Fibroblast of peridontal ligament (primary cell): ENCODE measurements at regions not wholly inside any gene's neighbourhood (a gene's known extent, or its start where the extent isn't known, plus 50 kb on each side); places are given as distances from the start of the nearest gene placed in this dataset.
A peak's percentile ranks its signal among the peaks of the same experiment; 100 is the strongest.

Source experiments
- DNase-seq: peaks from one replicate; pipeline ENCODE4 v3.0.0-alpha.2; 2010; ENCODE audit errors: extremely low read depth

- DNase-seq, result peak; percentile 70
Observed at GRCh38 chr11:92276773-92277172, 52.2 kb downstream of the FAT3 start.

- DNase-seq, result no peak
Observed at GRCh38 chr11:92277871-92278270, 53.3 kb downstream of the FAT3 start.

- DNase-seq, result no peak
Observed at GRCh38 chr11:92278791-92279433, 54.3 kb downstream of the FAT3 start.

- no peak for DNase-seq
Observed at GRCh38 chr11:92284107-92284506, 59.5 kb downstream of the FAT3 start.

GRCh38 chr11:92284558-92284957 lies 59.9 kb downstream of the FAT3 start:
- no peak for DNase-seq

GRCh38 chr11:92285776-92286175 lies 61.2 kb downstream of the FAT3 start:
- DNase-seq, result no peak

- DNase-seq, result no peak
Observed at GRCh38 chr11:92286709-92287108, 62.1 kb downstream of the FAT3 start.

- peak; percentile 37 for DNase-seq
Observed at GRCh38 chr11:92295175-92296137, 70.8 kb downstream of the FAT3 start.

- peak; percentile 34 for DNase-seq
Observed at GRCh38 chr11:92296138-92296515, 71.5 kb downstream of the FAT3 start.

- DNase-seq, result peak; percentile 16
Observed at GRCh38 chr11:92297567-92298553, 73.2 kb downstream of the FAT3 start.

- no peak for DNase-seq
Observed at GRCh38 chr11:92300876-92301275, 76.3 kb downstream of the FAT3 start.

- DNase-seq, result no peak
Observed at GRCh38 chr11:92302770-92303169, 78.2 kb downstream of the FAT3 start.

GRCh38 chr11:92304271-92304670 lies 79.7 kb downstream of the FAT3 start:
- DNase-seq, result no peak

GRCh38 chr11:92306966-92307510 lies 82.4 kb downstream of the FAT3 start:
- no peak for DNase-seq

- no peak for DNase-seq
Observed at GRCh38 chr11:92308366-92308765, 83.7 kb downstream of the FAT3 start.

GRCh38 chr11:92311616-92312449 lies 87.2 kb downstream of the FAT3 start:
- no peak for DNase-seq

GRCh38 chr11:92313784-92314183 lies 89.2 kb downstream of the FAT3 start:
- no peak for DNase-seq

GRCh38 chr11:92314499-92314898 lies 89.9 kb downstream of the FAT3 start:
- peak; percentile 10 for DNase-seq

- DNase-seq, result no peak
Observed at GRCh38 chr11:92316106-92316809, 91.6 kb downstream of the FAT3 start.

GRCh38 chr11:92317222-92317621 lies 92.6 kb downstream of the FAT3 start:
- no peak for DNase-seq
